CD1c-positive myeloid dendritic cell (primary cell): ENCODE measurements at regions not wholly inside any gene's neighbourhood (a gene's known extent, or its start where the extent isn't known, plus 50 kb on each side); places are given as distances from the start of the nearest gene placed in this dataset.

Experiments used
- DNase-seq: peaks from one replicate; pipeline ENCODE4 v3.0.0-alpha.2; 2016; ENCODE audit errors: extremely low spot score

DNA sequence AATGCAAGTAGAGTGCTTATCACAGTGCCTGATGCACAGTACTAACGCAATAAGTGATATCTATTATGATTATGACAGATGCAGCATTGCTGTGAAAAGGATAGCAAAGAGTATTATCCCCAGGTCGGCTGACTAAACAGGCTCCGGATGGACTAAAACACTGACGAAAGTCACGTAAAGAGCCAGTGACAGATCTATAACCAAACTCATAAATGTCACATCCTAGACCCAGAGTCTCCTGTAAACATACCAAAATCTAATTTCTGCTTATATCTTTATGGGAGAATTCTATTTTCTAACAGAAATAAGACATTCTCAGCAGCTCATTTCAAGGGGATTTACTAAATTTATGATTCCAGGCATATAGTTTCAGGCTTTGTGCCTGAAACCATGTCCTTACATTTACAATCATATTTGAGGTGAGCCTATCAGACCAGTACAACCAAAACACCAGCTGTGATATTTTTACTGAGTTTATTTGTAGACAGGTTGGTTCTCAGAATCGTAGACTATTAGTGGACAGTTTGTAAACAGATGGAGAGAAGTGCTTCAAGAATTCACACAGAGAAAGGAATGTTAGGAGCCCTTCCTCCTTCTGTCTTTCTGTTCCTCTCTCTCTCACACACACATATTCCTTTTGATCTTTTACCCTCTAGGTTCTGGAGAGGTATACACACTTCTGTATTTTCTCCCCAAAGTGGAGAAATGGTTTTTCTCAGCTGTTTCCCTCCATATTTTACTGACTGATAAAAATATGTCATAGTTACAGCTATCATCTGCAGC lies 52.4 kb upstream of the WDR26 start:
- DNase-seq, result peak; percentile 8

DNA sequence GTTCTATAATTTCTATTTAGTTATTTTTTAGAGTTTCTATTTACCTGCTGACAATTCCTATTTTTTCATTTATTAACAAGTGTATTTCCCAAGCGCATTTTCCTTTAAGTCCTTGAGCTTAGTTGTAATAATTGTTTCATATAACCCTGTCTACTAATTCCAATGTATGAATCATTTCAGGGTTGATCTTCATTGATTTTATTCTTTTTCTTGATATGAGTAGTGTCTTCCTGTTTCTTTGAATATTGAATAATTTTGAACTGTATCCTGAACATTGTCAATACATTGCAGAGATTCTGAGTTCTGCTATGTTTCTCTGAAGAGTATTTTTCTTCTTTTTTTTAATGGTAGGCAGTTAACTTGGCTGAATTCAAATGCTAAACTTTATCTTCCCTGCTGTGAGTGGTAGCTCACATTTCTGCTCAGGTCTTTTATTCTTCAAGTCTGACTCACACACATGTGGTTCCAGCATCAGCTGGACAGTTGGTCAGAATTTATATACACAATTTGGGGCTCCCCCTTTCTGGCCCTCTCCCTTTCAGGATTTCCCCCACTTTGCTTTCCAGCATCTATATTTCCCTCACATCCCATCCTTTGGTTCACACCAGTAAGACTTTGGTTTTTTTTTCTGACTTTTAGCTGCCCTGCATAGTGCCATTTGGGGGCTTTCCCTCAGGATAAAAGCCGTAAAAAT lies 54.4 kb upstream of the WDR26 start:
- DNase-seq, result no peak

DNA sequence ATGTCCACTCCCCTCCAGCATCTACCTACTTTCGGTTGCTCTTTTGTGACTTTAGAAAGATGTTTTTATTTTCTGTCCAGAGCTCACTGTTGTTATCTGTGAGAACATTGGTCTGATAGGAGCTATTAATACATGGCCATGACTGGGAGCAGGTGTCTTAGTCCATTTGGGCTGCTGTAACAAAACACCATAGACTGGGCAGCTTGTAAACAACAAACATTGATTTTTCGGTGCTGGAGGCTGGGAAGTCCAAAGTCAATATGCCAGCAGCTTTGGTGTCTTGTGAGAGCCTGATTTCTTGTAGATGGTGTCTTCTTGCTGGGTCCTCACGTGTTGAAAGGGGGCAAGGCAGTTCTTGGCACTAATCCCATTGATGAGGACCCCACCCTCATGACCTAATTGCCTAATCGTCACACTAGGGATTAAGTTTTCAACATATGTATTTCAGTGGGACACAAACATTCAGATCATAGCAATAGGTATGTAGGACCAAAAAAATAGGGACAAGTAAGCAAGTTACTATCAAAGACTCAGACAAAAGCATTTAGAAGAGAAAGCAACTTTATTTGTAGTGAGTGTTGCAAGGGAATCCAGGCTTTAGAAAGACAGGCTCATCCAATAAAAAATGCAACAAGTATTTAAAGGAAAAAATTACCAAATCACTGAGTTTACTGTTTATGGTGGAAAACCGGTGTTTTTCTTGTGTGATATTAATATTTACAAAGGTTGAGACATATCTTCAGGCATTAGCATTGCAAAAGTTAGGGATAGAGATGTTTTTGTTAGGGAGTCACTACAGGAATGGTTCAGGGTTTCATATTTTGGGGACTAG lies 55.2 kb upstream of the WDR26 start:
- DNase-seq, result no peak

DNA sequence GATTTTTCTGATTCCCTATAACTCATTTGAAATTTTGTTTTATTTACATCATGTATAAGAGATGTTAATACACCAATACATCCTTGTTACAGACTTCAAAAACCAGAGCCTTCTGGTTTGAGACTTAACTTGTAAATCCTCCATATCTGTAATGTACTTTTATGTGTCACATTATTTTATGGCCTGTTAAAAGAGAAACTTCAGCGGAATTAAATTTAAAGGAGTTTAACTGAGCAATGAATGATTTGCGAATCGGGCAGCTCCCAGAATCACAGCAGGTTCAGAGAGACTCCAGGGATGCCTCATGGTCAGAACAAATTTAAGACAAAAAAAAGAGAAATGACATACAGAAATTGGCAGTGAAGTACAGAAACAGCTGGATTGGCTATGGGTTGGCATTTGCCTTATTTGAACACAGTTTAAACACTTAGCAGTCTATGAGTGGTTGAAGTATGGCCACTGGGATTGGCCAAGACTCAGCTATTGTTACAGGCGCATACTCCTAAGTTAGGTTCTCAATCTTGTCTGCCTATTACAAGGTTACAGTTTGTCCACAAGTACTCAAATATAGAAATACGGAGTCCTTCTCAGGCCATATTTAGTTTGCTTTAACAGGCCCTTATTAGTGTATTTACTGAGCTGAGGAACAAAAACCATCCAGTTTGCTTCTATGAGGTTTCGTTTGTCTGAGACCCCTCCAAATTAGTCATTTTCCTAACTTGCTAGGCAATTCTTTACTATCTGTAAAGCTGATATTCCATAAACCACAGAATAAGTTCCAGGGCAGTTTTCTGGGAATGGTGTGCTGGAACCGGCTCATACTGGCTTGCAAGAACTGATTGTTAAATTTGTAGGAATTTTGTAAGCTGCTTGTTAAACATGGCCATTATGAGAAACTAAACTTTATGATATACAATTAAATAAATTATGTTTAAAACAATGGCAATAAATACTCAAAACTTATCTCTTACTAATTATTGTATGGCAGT lies 56.2 kb upstream of the WDR26 start:
- no peak for DNase-seq

DNA sequence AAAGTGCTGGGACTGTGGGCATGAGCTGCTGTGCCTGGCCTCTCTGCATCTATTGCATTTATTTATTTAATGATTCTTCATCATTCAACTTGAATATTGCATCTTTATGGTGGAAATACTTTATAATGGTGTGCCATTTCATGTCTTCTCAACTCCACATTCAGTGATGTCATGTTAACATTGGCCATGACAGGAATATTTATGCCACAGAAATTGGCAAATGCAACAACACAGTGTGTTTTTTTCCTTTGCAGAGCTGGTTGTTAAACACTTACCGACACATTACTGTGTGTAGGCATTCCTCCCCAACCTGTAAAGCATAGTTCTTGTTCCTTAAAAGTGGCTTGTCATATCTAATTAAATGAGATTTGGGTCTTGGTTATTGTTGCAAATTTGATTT lies 57.4 kb upstream of the WDR26 start:
- DNase-seq, result no peak

DNA sequence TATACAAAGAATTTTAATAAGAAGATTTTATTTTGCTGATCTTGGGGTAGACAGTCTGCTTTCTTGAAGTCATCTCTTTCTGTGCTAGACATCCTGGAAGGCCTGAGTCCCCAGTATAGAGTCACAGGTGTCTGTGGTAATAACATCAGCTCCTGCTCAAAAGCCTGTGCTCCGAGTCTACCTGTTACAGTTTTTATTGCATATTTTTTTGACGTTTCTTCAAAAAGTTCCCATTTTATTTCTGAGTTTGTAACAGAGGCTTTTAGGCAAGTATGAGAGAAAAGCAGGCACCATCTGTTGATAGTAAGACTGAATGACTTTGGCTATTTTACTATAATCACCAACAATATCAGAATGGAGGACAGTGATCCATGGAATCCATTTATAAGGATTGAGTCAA lies 58.0 kb upstream of the WDR26 start:
- DNase-seq, result no peak

DNA sequence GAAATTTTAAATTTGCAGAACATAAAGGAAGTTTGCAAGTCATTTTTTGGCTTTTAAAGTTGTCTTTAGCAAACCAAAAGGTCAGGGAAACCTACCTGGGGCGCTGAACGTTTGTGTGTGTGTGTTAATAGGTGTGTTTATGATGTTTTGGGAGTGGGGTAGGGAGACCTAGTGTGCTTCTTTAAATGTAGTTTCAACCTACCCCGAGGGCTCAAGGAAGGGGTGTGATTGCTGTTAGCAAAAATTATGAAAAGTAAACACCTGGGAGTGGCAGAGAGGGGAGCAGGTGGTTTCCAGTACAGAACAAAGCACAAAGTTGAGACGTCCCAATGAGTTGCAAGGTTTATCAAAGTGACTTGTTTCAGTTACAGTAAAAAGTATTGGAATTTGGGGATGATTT lies 58.7 kb upstream of the WDR26 start:
- DNase-seq, result no peak

DNA sequence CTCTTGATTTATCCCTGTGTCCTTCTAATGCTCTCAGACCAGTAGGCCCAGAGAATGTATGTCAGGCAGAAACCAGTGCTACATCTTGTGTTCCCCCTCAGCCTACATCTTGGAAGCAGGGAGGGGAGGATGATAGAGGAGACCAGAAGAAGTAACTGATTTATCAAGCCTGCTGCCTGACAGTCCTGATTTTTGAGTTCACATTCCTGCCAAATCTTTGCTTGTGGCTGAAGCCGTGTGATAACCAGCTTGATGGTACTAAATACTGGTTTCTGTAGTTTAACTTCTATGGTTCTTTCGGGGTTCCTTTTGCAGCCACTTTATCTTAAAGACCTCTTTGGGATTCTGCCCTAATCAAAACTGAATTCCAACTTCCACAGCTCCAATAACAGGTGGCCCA lies 59.7 kb upstream of the WDR26 start:
- DNase-seq, result no peak

DNA sequence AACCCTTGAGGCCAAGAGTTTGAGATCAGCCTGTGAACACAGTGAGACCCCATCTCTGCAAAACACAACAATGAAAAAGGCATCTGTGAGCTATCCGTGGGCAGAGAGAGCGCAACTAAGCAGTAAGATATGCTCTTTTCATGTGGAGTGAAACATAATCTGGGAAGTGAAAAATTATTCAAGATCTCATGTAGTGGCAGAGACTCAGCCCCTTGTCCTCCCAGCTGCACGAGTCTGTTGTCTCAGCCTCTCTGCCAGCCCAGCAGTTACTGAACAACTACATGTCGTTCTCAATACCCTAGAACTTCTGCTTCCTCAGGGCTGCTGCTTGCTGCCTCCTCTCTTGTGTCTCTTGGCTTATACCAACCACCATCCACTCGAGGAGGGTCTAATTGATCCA lies 61.3 kb upstream of the WDR26 start:
- peak; percentile 51 for DNase-seq

DNA sequence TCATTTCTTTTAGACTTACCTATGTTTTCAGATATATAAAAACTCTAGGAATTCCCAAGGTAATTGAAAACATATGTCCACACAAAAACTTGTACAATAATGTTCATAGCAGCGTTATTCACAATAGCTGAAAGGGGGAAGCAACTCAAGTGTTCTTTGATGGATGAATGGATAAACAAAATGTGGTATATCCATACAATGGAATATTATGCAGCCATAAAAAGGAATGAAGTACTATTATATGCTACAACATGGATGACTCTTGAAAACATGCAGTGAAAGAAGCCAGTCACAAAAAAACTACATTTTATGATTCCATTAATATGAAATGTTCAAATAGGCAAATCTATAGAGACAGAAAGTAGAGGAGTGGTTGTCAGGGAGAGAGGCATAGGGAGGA lies 62.2 kb upstream of the WDR26 start:
- DNase-seq, result no peak

DNA sequence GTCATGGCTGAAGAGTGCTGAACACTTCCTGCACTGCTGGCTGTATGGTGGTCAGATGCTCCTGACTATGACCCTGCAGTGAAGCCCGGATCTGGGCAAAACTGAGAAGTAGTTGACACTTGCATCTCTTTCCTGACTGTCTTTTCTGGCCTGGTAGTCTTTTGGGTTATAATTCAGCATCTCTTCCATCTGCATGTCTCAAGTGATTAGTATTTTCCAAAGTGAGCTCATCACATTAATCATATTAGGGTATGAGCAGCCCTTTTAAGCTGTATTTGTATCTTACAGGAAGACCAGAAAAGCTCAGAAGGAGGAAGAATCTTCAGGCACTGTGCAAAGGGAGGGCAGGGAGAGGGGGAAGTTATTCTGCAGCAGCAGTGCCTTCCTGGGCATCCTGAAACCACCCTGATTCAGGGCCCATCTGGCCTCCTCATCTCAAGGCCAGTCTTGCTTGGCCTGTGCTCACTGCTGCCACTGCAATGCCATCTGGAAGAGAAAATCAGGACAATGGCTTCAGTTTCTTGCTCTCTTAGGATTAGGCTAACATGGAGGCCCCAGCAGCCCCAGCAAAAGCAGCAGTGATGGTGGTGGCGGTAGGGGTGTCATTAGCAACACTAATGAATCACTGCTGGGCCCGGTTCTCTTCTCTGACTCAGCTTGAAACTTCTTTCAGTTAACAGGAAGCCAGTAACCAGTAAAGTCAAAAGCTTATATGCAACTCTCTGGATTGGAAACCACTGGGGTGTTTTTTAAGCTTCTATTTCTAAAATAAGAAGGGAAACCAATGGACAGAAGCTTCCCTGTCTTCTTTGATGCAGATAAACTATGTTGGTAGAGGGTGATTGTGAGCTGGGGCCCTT lies 63.3 kb upstream of the WDR26 start:
- DNase-seq, result peak; percentile 92

DNA sequence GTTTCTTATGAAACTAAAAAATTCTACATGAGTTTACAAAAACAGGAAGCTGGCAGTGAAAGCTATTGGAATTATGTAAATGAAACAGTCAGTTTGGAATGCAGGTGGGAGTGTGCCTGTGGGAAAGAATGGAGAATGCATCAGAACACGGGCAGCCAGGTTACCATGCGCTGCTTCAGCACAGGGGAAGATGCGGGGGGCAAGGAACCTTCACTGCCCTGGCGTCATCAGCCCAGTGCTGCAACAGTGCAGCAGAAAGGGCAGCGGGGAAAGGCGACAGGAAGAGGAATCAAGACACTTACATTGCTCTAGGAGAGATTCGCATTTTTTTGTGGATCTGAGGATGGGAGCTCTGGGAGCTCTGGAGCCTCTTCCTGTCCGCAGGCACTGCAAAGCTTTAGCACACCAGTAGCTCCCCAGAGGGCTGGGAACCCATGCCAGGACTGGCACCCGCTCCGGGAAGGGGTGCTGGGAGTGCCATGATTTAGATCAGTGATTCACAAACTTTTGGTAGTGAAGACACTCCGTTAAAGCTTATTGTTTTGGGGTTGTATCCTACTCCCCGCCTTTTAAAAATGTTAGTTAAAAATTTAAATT lies 64.1 kb upstream of the WDR26 start:
- no peak for DNase-seq

DNA sequence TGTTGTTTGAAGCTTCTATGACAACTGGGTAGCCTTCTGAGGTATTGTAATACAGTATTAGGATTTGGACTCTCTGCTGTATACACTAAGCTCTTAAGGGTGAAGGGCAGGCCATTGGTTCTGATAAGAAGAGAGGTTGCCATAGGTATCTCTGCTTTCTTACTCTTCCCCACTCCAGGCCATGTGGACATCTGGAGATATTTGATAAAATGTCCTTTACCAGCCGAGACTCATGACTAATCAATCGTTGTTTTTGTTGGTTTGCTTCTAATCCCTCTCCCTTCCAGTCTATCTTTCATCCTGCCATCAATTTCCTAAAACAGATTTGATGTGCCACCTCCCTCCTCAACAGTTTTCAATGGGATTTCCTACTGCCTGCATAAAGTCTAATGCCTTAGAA lies 64.6 kb upstream of the WDR26 start:
- no peak for DNase-seq

DNA sequence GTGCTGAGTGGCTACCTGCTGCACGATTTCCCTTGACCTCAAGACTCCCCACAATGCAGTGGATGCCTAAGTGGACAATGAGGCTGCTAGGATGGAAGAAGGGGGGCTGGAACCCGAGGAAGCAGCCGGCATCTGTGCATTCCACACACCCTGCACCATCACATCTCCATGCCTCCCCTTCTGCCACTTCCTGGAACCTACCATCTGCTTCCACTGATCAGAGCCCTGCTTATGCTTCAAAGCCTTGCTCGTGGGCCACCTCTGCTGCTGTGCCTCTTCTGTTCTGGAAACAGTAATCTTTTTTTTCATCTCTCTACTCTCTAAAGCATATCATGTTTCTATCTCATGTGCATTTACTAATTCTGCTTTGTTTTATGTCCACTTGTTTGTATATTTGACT lies 66.2 kb upstream of the WDR26 start:
- DNase-seq, result no peak

DNA sequence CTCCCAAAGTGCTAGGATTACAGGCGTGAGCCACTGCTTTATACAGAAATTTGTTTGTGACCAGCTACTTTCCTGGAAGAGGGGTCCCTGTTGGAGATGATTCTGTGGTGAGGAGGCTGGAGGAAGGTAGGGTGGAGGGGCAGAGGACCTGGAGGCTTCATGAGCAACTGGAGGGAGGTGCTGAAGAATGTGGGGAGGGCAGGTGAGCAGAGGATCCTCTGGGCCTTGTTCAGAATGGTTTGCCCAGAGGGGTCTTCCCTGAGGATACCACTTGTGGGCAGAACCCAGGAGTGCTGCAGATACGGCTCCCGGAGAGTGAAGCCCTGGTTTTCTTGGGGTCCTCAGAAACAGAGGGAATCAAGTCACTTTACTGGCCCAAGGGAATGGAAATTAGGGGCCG lies 67.2 kb upstream of the WDR26 start:
- no peak for DNase-seq

DNA sequence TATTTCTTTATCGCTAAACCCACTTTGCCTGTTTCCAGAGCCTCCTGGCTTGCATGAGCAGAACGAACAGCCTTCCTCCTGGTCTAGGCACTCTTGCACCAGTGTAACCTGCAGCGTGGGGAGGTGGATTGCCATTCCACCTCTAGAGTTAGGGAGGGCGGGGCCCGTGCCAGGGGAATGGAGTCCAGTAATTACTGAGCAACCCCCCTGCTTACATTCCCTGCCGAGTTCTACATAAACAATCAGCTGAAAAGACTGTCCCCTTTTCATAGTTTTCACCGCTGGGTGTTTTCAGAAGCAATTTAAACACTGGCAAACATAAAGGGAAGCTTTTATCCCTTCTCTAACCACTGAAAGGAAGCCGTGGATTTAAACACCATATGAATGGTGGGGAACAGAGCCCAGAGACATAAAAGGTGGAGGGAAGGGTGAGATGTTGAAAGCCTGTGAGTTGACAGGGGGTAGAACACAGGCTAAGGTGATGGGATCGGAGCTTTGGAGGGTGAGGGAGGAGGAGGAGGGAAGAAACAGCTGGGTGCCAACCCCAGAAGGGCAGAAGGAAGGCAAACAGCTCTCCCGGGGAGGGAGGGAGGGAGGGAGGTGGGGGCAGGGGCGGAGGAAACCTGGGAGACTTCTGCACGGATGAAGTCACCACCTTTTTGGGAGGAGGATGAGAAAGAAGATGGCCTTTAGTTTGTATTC lies 68.0 kb upstream of the WDR26 start:
- no peak for DNase-seq

DNA sequence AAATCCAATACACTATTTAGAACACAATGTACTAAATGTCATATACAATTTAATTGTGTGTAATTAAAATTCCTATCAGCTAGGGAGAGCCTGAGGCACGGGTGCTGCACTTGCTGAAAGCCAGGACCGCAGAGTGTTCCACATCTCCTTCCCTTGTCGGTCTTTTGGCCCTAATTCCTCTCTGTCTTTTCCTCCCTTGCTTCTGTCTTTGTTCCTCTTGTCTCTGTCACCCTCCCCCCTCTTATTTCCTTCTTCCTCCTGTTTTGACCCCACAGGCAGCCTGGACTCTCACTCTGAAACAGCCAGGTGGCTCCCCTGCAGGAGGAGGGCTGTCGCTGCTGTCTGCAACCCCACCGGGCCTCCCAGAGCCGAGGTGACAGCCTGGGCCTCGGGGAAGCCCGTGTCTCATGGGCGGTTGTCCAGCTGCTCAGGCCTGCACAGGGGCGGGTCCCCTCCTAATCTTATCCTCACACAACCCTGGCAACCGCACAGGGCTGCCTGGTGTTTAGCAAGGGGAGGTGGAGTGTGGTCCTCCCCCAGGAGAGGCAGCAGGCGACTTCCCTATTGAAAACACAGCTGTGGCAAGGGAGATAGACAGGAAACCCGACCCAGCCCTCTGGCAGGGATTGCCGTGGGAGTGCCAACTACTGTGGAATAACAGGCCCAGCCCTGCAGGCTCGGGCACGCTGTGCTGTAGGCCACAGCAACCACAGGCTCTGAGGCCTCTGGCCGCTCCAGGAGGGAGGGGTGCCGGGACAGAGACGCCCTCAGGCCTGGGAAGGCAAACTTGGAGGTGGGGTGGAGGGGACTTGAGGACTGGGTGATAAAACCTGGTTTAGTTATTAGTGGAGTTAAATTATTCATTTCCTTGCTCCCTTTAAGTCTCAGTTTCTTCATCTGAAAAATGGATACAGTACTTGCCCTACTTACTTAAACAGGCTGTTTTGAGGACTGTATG lies 68.8 kb upstream of the WDR26 start:
- peak; percentile 92 for DNase-seq

DNA sequence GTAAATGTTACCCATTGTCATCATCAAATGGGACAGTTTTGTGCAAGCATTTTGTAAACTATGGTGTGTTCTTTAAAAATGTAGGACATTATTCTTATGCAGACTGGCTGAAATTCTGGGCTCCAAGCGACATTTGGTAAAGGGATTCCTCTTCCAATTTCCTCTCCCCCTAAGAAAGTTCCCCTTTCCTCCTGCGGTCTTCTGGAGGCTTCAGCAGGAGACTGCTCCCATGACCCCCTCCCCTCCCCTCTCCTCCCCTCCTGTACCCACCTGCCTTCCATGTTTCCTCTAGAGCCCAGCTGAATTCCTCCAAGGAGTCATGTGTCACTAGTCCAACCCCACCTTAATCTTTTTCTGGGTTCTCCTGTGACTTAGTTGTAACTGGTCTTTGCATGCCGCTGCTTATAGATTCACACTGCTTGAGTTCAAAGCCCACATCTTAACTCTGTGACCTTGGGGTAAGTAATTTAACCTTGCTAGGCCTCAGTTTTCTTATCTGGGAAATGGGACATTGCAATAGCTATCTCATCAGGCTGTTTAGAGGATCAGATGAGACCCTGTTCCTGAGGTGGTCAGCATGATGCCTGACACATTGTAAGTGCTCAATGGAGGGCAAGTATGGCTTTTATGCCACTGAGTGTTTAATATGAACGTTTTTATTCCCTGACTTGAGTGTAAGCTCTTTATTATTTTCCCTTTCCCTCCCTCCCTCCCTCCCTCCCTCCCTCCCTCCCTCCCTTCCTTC lies 69.9 kb upstream of the WDR26 start:
- peak; percentile 27 for DNase-seq
